ENCODE measurements at regions not wholly inside any gene's neighbourhood (a gene's known extent, or its start where the extent isn't known, plus 50 kb on each side); places are given as distances from the start of the nearest gene placed in this dataset.

DNA sequence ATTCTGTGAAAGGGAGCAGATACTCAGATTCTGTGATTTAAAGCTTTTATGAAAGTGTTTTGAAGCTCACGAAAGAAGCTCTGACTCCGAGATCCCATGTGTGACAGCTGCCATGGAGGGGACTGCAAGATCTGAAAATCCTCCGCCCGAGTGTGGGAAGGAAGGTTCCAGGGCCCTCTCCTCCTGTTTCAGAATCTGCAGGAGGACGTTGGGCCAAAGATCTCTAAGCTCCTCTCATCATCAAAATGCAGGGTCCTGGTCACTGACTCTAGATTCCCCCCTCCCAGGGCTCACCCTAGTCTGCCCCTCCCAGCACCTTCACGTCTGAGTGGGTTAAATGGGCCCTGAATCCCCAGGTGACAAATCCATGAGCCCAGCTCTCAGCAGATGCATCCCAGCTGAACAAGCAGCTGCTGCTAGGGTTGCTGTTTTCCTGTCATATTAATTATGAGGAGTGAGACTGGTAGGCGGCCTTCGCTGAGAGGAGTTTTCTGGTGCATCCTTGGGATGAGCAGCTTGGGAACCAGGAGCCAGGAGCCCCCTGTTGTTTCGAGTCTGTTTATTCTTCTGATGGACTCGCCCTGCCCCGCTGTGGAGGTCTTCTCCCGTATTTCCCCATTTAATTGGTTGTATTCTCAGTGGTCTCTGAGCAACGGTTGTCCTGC, 402.0 kb downstream of the MATN1 start:
- Histone ChIP-seq H3K9me3 (no peaks in the 10 kb centered on the region), H3K4me3 (no peak overlapping the region), H3K4me1 (ENCODE audit: insufficient read depth) (no peaks in the 10 kb centered on the region), H3K36me3 (no peaks in the 10 kb centered on the region), H3K27ac (no peak overlapping the region), H3K27me3 (no peaks in the 10 kb centered on the region)
- 59 to 71% (median 67%) methylated on average over 13 of the region's 13 CpGs for WGBS, 3 donors
- DNase-seq, result no peak
- TF ChIP-seq EP300 (IDR thresholded peaks at IDR 0.05), result no peak
- TF ChIP-seq POLR2A (IDR thresholded peaks at IDR 0.05), result no peak
- TF ChIP-seq, protein P1, sequence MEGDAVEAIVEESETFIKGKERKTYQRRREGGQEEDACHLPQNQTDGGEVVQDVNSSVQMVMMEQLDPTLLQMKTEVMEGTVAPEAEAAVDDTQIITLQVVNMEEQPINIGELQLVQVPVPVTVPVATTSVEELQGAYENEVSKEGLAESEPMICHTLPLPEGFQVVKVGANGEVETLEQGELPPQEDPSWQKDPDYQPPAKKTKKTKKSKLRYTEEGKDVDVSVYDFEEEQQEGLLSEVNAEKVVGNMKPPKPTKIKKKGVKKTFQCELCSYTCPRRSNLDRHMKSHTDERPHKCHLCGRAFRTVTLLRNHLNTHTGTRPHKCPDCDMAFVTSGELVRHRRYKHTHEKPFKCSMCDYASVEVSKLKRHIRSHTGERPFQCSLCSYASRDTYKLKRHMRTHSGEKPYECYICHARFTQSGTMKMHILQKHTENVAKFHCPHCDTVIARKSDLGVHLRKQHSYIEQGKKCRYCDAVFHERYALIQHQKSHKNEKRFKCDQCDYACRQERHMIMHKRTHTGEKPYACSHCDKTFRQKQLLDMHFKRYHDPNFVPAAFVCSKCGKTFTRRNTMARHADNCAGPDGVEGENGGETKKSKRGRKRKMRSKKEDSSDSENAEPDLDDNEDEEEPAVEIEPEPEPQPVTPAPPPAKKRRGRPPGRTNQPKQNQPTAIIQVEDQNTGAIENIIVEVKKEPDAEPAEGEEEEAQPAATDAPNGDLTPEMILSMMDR (IDR thresholded peaks at IDR 0.05), result no peak
- intact Hi-C loops (cut with DNase I), result no loop called here

DNA sequence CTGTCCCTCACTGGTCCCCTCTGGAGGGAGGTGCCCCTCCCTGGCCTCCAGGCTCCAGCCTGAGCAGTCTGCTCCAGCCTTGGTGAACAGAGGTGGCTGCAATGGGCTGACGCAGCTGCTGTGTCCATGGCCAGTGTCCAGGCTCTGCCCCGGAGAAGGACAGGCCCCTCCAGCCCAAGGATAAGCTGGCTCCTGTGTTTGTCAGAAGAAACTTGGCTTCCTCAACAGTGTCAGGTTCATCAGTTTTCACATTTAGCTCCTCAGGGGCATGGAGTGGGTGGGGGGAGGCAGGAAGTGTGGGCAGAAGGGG, 402.8 kb downstream of the MATN1 start:
- Histone ChIP-seq H3K27ac (no peak overlapping the region), H3K9me3 (no peaks in the 10 kb centered on the region), H3K36me3 (no peaks in the 10 kb centered on the region), H3K27me3 (no peaks in the 10 kb centered on the region), H3K4me3 (no peak overlapping the region), H3K4me1 (ENCODE audit: insufficient read depth) (no peaks in the 10 kb centered on the region)
- TF ChIP-seq POLR2A (IDR thresholded peaks at IDR 0.05) (no peak), EP300 (IDR thresholded peaks at IDR 0.05) (no peak)
- TF ChIP-seq, protein P1 (IDR thresholded peaks at IDR 0.05), result no peak
- DNase-seq, result no peak
- intact Hi-C loops (cut with DNase I), result no loop called here
- 18 to 48% (median 21%) methylated on average over 2 of the region's 2 CpGs for WGBS, 3 donors

DNA sequence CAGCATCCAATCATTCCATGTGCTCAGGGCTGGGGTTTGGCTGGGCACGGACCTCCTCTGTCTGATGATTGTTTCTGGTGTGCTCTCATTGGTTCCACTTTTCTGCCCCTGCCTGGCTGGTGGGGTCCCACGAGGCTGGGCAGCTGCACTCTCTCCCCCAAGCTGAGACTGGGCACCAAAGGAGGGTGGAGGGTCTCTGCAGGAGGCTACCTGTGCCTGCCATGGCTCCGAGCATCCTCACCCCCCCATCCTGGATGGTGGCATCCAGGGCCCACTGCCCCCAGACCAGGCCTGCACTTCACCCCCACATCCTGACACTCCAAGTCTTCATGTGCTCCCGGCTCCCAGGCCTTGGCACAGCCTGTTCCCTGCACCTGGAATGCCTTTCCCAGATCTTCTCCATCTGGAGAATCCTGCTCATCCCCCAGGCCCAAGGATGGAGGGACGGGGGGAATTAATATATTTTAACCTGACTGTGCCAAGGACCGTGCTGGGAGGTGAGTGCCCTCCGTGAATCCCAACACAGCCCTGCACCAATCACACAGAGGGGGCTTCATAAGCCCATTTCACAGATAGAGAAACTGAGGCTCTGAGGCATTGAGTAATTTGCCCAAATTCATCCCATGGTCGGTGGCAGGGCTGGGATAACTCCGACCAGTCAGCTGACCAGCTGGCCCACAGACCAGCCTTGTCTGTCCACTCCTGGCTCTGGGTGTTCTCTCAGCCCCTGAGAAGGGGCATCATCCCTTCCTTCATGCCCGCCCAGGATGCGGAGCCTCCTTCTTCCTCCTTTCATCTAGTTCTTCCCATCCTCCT, 403.4 kb downstream of the MATN1 start:
- 63 to 67% (median 67%) methylated on average over 11 of the region's 11 CpGs for WGBS, 3 donors
- DNase-seq, result no peak
- H3K9me3 ChIP-seq, result no peaks in the 10 kb centered on the region
- no peak overlapping the region for H3K4me3 ChIP-seq
- H3K27ac ChIP-seq, result no peak overlapping the region
- intact Hi-C loops (cut with DNase I), result no loop called here
- no peaks in the 10 kb centered on the region for H3K36me3 ChIP-seq
- TF ChIP-seq POLR2A (IDR thresholded peaks at IDR 0.05) (no peak), EP300 (IDR thresholded peaks at IDR 0.05) (no peak)
- TF ChIP-seq, protein P1 (IDR thresholded peaks at IDR 0.05), result no peak
- H3K4me1 ChIP-seq (ENCODE audit: insufficient read depth), result no peaks in the 10 kb centered on the region
- no peaks in the 10 kb centered on the region for H3K27me3 ChIP-seq

DNA sequence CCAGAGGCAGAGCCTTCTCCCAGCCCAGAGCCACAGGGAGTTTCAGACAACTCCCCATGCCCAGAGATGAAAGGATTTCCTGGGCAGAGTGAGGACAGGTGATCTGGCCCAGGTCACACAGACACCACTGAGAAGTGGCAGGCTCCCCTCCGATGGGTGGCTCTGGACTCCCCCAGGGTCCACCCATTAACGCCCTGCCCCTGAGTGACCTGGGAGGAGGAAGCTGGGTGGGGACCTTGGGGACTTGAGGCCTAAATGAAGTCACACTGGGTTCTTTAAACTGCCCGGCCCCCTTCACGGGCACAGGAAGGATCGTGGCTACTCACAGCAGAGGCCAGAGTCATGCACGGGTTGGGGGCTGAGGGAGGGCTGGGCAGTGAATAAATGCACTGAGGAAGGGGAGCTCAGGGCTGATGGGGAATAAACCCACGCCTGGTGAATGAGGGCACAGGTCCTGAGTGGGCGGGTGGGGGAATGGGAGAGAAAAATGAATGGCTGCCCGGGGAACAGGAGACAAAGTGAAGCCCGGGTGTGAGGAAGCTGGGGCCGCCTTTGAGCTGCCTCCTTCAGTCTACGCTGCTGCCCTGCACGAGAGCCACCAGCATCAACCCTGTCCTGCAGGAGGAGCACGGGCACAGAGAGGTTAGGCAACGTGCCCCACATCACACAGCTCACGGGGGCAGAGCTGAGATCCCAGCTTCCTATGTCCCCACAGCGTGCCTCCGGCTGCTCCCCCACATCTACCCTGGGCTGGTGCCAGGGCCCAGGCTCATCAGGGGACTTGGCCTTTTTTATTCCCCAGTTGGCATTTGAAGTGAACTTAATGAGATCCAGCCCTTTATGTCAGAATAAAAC, 404.3 kb downstream of the MATN1 start:
- no peaks in the 10 kb centered on the region for H3K9me3 ChIP-seq
- no peak overlapping the region for H3K27ac ChIP-seq
- intact Hi-C loops (cut with DNase I), result no loop called here
- H3K4me1 ChIP-seq (ENCODE audit: insufficient read depth), result no peaks in the 10 kb centered on the region
- 60 to 66% (median 64%) methylated on average over 18 of the region's 18 CpGs for WGBS, 3 donors
- no peak for DNase-seq
- H3K4me3 ChIP-seq, result no peak overlapping the region
- no peaks in the 10 kb centered on the region for H3K36me3 ChIP-seq
- TF ChIP-seq POLR2A (IDR thresholded peaks at IDR 0.05) (no peak), EP300 (IDR thresholded peaks at IDR 0.05) (no peak)
- TF ChIP-seq, protein P1 (IDR thresholded peaks at IDR 0.05), result no peak
- no peaks in the 10 kb centered on the region for H3K27me3 ChIP-seq

Data from ovary (tissue), 7 donors.